HTR-8/SVneo (cell line): ENCODE measurements at regions not wholly inside any gene's neighbourhood (a gene's known extent, or its start where the extent isn't known, plus 50 kb on each side); places are given as distances from the start of the nearest gene placed in this dataset.

ENCODE experiments used
- DNase-seq: peaks from one replicate; pipeline ENCODE4 v3.0.0; 2011; ENCODE audit warnings: low spot score, mixed read lengths; ENCODE audit not compliant: insufficient read length
- FAIRE-seq: peaks from 2 replicates; lab custom pipeline; 2011; peaks lifted over from hg19 to GRCh38; lab: Jason Lieb, UNC

DNA sequence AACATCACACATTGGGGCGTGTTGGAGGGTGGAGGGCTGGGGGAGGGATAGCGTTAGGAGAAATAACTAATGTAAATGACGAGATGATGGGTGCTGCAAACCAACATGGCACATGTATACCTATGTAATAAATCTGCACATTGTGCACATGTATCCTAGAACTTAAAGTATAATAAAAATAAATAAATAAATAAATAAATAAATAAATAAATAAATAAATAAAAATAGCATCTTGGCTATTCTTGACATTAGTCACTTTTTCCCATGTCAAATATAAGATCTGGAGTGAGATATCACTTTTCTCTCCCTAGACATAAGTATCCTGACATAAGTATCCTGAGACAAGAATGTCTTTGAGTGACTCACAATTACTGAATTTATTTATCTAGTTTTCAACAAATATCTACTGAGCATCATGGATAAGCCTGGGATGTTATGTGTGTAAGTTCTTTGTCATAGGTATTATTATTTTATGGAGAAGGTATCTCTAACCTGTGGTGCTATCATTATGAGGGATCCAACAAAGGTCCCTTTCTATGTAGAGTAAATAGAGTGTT is 691.3 kb downstream of the SORCS1 start:
- no peak for FAIRE-seq
- DNase-seq, result no peak

- FAIRE-seq, result no peak
- DNase-seq, result no peak
Measured at GRCh38 chr10:106467506-106467905, 697.0 kb downstream of the SORCS1 start.

- FAIRE-seq (no peak), DNase-seq (no peak)
Measured at GRCh38 chr10:106457522-106457921, 707.0 kb downstream of the SORCS1 start.

- FAIRE-seq (no peak), DNase-seq (no peak)
Measured at GRCh38 chr10:106454233-106454632, 710.3 kb downstream of the SORCS1 start.

DNA sequence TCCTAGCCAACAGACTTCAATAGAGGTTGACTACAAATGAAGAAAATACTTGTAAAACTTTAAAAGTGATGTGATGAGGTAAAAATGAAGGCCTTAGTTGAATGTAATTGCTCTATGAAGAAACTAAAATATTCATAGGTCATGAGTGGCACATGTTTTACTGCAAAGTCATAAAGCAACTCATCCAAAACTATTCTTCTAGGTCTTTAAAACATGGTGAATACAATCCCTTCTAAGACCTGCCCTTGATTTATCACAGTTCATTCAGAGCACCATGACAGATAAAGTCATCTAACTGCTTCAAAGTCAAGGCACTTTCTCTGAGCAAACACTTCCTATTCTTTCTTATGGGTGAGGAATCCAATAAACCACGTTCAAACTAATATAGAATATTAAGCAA is 713.5 kb downstream of the SORCS1 start:
- DNase-seq, result no peak
- FAIRE-seq, result no peak

DNA sequence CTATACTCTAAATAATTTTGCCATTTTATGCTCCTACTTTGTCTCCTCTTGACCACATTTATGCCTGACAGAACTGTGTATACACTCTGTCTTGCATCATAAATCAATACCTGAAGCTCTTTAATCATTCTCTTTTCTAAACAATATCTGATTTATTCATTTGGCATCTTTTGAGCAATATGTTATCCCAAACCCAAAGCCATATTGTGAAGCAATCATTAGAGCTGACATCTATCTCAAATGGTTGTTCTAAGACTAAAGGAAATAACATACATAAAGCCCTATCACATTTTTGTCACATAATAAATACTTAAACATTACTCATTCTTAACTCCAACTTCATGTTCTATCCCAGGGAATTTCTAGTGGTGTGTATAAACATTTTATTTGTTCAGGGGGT is 717.6 kb downstream of the SORCS1 start:
- no peak for FAIRE-seq
- DNase-seq, result no peak

DNA sequence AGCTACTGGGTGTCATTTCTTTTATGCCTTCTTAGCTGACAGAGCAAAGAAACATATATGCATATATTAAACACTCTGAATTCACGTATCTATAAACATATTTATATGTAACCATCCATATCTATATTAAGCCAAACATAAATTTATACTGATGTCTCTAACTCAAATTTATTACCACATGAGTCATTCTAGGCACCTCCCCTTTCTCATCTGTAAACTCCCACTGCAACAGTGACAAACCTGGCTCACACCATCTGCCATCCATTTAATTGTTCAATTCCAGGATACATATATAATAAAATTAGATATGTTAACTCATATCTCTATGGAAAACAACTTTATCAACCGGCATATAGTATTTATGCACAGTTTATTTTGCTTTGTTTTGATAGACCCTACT is 722.3 kb downstream of the SORCS1 start:
- DNase-seq, result no peak
- no peak for FAIRE-seq

DNA sequence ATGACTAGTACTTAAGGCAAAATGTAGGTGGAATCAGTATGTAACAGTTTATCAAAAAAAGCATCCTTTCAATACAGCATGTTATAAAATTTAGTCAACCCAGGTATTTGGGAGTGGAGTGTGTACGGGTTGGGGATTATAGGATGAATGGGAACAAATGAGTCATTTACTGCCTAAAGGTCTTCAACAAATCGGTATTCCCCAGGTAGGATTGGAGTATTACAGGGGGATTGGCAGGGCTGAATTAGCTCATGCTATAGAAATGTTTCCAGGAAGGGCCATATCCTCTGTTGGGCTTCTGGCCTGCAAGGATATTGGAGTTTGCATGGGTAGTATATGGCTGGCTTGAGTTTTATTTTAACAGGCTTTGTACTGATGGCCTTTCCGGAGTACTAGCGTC is 723.7 kb downstream of the SORCS1 start:
- FAIRE-seq (no peak), DNase-seq (no peak)

GRCh38 chr10:106440355-106440754 is 724.2 kb downstream of the SORCS1 start:
- DNase-seq (no peak), FAIRE-seq (no peak)

DNA sequence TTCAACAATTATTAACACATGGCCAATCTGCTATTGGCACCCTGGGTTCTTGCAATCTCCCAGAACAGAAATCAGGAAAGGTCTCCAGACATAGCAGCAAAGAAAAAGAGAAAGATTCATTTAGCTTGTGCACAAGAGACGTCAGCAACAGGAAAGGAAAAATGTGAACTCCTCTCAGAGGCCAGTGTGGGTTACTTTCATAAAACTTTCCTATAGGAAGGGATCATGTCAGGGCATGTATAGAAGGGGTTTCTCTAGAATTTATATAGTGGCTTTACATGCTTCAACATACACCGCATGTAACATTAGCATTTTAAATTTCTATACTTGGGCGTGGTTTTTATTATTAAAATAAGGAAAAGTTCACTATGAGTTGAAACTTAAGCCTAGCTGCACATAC is 725.1 kb downstream of the SORCS1 start:
- FAIRE-seq (no peak), DNase-seq (no peak)

DNA sequence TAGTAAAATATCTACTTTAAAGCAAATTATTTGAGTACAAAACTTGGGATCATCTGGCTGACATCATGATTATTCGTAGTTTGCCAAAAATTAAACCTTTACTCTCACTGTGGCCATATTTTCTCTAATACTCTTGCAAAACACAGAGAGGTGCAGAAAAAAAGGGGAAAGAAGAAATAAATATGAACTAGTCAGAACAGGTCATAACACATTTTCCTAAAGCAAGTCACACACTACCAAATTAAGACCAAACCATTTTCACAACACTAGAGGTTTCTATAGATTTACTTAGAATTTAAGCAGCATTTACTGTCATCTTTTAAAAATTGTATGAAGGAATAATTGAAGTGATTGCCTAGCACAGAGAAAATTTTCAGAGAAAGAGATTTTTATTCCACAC is 726.1 kb downstream of the SORCS1 start:
- DNase-seq (no peak), FAIRE-seq (no peak)

DNA sequence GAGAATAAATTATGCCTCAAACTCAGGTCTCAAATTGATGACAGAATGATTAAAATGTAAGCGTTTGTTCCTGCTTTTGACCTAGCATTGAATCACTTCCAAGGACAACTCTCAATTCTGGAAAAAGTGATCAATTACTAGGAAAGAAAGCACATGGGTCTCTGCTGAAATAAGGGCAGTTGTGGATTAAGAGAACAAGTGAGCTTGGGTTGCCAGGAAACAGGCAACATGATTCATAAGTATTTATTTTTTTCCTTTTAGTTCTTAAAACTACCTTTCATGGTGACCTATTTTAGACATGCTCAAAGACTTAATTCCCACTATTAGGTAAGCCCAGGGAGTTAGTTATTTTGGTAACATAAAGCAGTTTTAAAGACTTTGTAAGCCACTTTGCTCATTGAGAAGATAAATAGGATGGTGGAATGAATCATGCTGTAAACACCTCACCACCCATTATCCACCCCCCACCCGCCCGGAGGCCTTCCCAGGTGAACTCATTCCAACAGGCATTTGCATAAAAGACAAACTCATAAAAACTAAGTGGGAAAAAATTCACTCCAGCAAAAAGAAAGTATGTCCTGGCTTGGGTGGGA is 728.3 kb downstream of the SORCS1 start:
- no peak for FAIRE-seq
- DNase-seq, result no peak

GRCh38 chr10:106435081-106435480 is 729.4 kb downstream of the SORCS1 start:
- FAIRE-seq, result no peak
- DNase-seq, result no peak

- no peak for FAIRE-seq
- DNase-seq, result no peak
Measured at GRCh38 chr10:106424981-106425380, 739.5 kb downstream of the SORCS1 start.

DNA sequence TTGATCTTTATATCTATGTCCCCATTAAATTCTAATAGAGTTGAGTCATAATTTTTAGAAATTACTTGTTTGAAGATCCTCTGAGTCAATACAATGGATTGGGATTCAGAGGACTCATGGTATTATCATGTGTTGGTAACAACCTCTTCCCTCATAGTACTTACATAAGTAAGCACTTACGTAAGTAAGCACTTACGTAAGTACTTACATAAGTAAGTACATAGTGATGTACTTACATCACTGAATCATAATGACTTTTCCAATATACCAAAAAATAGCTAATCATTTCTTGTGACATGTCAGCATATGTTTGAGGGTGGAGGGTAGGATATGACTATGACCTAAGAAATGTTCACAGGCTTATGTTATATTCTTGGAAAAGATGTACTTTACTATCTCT is 740.5 kb downstream of the SORCS1 start:
- no peak for DNase-seq

DNA sequence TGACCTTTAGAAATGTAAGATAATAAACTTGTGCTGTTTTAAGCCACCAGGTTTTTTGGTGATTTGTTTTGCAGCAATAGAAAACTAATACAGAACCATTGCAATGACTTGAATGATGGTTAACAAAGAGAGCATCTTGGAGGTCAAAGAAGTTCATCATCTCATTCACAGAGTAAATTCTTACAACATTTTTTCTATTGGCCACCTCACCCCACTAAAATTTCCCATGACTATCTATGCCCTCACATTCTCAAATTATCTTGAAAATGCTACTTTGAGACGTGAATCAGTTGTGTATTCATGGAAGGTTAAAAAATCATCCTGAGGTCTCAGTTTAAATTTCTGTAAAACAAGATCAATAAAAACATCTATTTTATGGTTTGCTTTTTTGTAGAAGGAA is 754.2 kb downstream of the SORCS1 start:
- DNase-seq (no peak), FAIRE-seq (no peak)

More for the DNA sequence above, 740.5 kb downstream of the SORCS1 start:
- FAIRE-seq, result no peak

DNA sequence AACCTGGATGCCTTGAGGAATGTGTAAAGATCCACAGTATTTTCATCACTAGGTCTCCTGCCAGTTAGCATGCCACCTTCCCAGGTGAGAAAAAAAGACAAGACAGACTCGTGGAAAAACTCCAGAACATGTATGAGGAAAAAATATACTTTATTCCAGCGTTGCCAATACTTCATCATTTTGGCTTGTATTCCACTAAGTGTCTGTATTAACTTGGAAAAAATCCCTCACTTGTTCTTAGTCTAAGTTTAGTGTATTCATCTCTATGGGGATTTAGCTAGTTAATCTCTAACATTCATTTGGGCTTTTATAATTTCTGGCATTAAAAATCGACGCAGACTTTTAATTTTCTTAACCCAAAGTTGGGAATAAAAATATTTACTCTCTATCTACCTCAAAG is 759.4 kb downstream of the SORCS1 start:
- DNase-seq (no peak), FAIRE-seq (no peak)

GRCh38 chr10:106402458-106402857 is 762.0 kb downstream of the SORCS1 start:
- FAIRE-seq (no peak), DNase-seq (no peak)

DNA sequence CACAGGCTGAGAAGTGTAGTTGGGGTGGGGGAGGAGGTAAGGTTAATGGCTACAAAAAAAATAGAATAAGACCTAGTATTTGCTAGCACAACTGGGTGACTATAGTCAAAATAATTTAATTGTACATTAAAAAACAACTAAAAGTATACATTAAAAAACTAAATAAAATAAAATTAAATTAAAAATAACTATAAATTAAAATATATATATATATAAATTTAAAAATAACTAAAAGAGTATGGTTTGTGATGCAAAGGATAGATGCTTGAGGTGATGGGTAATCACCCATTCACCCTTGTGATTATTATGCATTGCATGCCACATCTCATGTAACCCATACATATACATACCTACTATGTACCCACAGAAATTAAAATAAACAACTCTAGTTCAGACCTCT is 762.5 kb downstream of the SORCS1 start:
- DNase-seq (no peak), FAIRE-seq (no peak)

DNA sequence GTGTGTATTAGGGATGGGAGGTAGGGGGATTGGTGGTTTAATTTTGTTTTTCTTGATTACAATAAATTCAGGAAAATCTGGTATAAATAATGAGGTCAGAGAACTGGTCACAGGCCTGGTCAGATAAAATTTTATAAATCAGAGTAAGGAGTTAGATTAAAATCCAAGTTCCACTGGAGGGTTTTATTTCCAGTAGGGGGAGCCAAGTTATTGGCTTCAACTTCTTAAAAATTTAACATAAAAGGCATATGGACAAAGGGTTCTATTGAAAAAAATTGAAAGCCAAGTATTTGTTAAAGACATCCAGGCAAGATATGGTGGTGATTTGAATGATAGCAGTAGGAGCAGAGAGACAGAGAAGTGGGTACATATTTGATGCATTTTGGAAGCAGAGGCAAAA is 763.3 kb downstream of the SORCS1 start:
- FAIRE-seq (no peak), DNase-seq (no peak)

- FAIRE-seq, result no peak
- DNase-seq, result no peak
Measured at GRCh38 chr10:106399112-106399511, 765.4 kb downstream of the SORCS1 start.

DNA sequence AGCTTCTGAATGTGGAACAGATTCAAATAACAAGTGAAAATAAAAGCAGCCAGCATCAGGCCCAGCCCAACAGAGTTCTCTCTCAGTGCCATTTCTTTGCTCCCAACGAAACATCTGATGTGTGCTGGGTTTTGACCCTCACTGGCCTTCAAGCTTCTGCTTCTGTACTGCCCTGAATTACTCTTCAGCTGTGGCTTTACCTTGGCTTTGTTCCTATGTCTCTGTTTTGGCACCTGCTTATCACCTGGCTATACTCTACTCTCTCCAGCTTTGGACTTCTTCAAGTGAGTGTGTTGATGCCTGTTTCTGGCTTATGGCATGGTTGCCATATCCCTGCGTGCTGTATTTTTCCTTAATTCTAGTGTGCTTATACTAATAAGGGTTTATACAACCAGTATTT is 768.3 kb downstream of the SORCS1 start:
- FAIRE-seq (no peak), DNase-seq (no peak)
